SU-DHL-6 (cell line): ENCODE measurements at regions not wholly inside any gene's neighbourhood (a gene's known extent, or its start where the extent isn't known, plus 50 kb on each side); places are given as distances from the start of the nearest gene placed in this dataset.

Experiments used
- CTCF ChIP-seq: fragments of 200-600 bp; sonication (generic); IDR thresholded peaks from one replicate; pipeline ENCODE4 v1.5.1; 2017; ENCODE audit warnings: antibody characterized with exemption, mild to moderate bottlenecking, low read length, moderate library complexity; ENCODE audit not compliant: insufficient read depth, poor library complexity, severe bottlenecking
- EZH2phosphoT487 ChIP-seq: fragments of 200-600 bp; sonication (generic), shearing (Covaris generic); conservative IDR thresholded peaks from 2 replicates; pipeline ENCODE4 v1.6.1; 2018; ENCODE audit warnings: mild to moderate bottlenecking, antibody characterized with exemption, low read length, moderate library complexity, mixed read lengths

GRCh38 chr11:127567237-127567932, 566.8 kb upstream of the KIRREL3 start:
- TF ChIP-seq CTCF (no peak), EZH2phosphoT487 (no peak)
